Activated T-cell treated with anti-CD3 and anti-CD28 coated beads, Interleukin-2, amount 50 U/mL, for 4 hours (primary cell): ENCODE measurements at regions not wholly inside any gene's neighbourhood (a gene's known extent, or its start where the extent isn't known, plus 50 kb on each side); places are given as distances from the start of the nearest gene placed in this dataset.

ENCODE experiments used
- ATAC-seq, 2 donors: fragments of 200-7000 bp; cut with Tn5 transposase; one replicate each; pipeline ENCODE4 v1.10.0; 2021
- DNase-seq: peaks from one replicate; pipeline ENCODE4 v3.0.0-alpha.2; 2020
- H3K27me3 Mint-ChIP-seq: one replicate; pipeline ENCODE4 v1.8.0; 2021; ENCODE audit warnings: low read depth, mixed read lengths
- H3K36me3 Mint-ChIP-seq: one replicate; pipeline ENCODE4 v1.8.0; 2022; ENCODE audit warnings: mixed read lengths; ENCODE audit not compliant: insufficient read depth
- H3K4me1 Mint-ChIP-seq: one replicate; pipeline ENCODE4 v1.8.0; 2021; ENCODE audit warnings: low read depth, mixed read lengths
- H3K4me3 Mint-ChIP-seq: one replicate; pipeline ENCODE4 v1.8.0; 2021; ENCODE audit warnings: mild to moderate bottlenecking, moderate library complexity, mixed read lengths
- H3K9me3 Mint-ChIP-seq: one replicate; pipeline ENCODE4 v1.8.0; 2021; ENCODE audit warnings: mixed read lengths

DNA sequence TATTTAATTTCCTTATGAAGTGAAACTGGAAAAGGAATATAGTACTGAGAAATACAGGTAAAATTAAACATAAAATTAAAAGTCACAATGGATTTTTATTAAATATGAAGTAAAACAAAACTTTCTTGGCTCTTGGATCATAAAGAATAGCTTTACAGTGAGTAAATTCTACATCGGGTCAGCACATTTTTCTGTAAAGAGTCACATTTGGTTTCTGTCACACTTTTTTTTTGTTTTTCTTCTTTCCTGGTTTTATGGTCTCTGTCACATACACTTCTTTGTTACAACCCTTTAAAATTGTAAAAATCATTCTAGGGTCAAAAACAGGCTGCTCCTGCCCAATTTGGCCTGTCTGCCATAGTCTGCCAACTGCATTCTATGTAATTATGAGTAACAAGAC lies 254.4 kb upstream of the POU3F2 start:
- H3K4me1 Mint-ChIP-seq: no peaks in the 10 kb centered on the region
- H3K27me3 Mint-ChIP-seq: no peaks in the 10 kb centered on the region
- ATAC-seq: no peak
- H3K4me3 Mint-ChIP-seq: no peak overlapping the region
- no peaks in the 10 kb centered on the region for H3K36me3 Mint-ChIP-seq
- no peak for DNase-seq
- no peaks in the 10 kb centered on the region for H3K9me3 Mint-ChIP-seq

DNA sequence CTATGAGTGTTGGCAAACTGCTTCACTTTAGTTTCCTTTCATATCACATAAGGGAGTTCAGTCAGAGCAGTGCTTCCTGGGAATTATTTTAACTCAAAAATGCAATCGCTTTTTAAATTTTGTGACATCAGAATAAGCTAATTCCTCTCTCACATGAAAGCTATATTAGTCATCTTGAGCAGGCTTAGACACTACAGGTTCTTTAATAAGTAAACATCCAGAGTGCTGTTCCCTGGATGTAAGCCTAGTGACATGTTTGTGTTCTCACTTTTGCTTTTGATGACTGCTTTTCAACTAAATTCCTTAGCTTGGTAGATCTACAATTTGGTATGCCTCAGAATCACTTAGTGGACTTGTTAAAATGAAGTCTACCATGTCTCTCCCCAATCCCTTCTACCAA lies 252.7 kb upstream of the POU3F2 start:
- ATAC-seq: no peak
- H3K4me1 Mint-ChIP-seq: no peaks in the 10 kb centered on the region
- DNase-seq: no peak
- no peaks in the 10 kb centered on the region for H3K9me3 Mint-ChIP-seq
- H3K27me3 Mint-ChIP-seq: no peaks in the 10 kb centered on the region
- H3K36me3 Mint-ChIP-seq: no peaks in the 10 kb centered on the region
- no peak overlapping the region for H3K4me3 Mint-ChIP-seq

DNA sequence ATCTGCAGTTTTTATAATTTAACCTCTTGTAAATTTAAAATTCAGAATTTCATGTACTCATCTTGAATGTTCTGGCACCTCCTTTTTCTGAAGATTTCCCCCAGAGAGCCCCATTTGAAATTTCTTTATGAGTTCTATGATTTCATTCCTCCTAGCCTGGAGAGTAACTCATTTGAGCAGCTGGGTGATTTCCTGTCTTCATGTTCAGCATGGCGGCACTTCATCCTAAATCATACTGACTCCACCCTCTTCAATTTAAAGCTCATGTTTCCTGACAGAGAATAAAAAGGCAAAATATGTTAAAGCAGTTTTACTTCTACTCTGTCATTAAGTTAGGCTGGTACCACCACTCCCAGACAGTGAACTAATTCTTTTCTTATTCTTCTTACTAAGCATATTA lies 250.9 kb upstream of the POU3F2 start:
- no peaks in the 10 kb centered on the region for H3K4me1 Mint-ChIP-seq
- DNase-seq (no peak), ATAC-seq (no peak)
- no peak overlapping the region for H3K4me3 Mint-ChIP-seq
- no peaks in the 10 kb centered on the region for H3K9me3 Mint-ChIP-seq
- H3K36me3 Mint-ChIP-seq: no peaks in the 10 kb centered on the region
- no peaks in the 10 kb centered on the region for H3K27me3 Mint-ChIP-seq

GRCh38 chr6:98586163-98586562 lies 248.2 kb upstream of the POU3F2 start:
- Mint-ChIP-seq H3K36me3 (no peaks in the 10 kb centered on the region), H3K4me1 (no peaks in the 10 kb centered on the region), H3K9me3 (no peaks in the 10 kb centered on the region), H3K27me3 (no peaks in the 10 kb centered on the region), H3K4me3 (no peak overlapping the region)
- no peak for DNase-seq
- no peak for ATAC-seq

DNA sequence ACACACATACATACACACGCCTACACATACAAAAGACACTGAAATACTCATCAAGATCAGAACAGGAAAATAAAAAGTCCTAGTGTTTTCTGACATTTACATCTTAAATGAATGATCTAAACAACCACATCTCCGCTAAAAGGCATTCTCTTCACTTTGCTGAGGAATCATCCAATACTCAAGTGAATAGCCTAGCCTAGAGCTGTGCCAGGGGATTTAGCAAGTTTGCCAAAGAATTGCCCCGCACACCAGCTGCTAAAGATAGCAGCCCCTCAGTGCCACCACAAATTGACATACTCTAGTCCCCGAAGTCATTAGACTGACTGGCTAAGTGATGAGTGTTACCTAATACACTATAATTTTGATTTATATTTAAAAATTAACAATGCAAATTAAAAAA lies 246.8 kb upstream of the POU3F2 start:
- no peaks in the 10 kb centered on the region for H3K9me3 Mint-ChIP-seq
- ATAC-seq (no peak), DNase-seq (no peak)
- H3K36me3 Mint-ChIP-seq: no peaks in the 10 kb centered on the region
- H3K27me3 Mint-ChIP-seq: no peaks in the 10 kb centered on the region
- H3K4me3 Mint-ChIP-seq: no peak overlapping the region
- H3K4me1 Mint-ChIP-seq: no peaks in the 10 kb centered on the region

GRCh38 chr6:98589536-98589935 lies 244.8 kb upstream of the POU3F2 start:
- Mint-ChIP-seq H3K36me3 (no peaks in the 10 kb centered on the region), H3K9me3 (no peaks in the 10 kb centered on the region), H3K4me3 (no peak overlapping the region), H3K4me1 (no peaks in the 10 kb centered on the region), H3K27me3 (no peaks in the 10 kb centered on the region)
- ATAC-seq (no peak), DNase-seq (no peak)

- ATAC-seq (no peak), DNase-seq (no peak)
- no peaks in the 10 kb centered on the region for H3K4me1 Mint-ChIP-seq
- no peaks in the 10 kb centered on the region for H3K27me3 Mint-ChIP-seq
- H3K9me3 Mint-ChIP-seq: no peaks in the 10 kb centered on the region
- H3K36me3 Mint-ChIP-seq: no peaks in the 10 kb centered on the region
- H3K4me3 Mint-ChIP-seq: no peak overlapping the region
Observed at GRCh38 chr6:98590136-98590681, 244.2 kb upstream of the POU3F2 start.

DNA sequence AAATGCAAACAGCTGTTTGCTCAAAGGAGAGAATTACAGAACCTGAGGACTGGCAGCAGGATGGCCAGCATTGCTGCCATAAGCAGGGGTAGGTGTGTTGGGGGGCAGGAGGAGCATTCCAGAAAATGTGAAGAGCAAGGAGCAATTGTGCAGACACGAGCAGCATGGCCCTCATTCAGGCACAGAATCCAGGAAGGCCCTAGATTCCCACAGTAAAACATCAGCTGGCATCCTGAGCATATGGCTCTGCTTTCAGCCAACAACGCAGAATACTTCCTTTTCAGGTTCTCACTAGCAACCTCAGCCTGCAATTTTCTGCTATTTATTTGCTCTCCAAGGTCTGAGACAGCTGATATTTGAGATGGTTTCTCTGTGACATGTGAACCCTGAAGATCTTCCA lies 243.4 kb upstream of the POU3F2 start:
- H3K36me3 Mint-ChIP-seq: no peaks in the 10 kb centered on the region

DNA sequence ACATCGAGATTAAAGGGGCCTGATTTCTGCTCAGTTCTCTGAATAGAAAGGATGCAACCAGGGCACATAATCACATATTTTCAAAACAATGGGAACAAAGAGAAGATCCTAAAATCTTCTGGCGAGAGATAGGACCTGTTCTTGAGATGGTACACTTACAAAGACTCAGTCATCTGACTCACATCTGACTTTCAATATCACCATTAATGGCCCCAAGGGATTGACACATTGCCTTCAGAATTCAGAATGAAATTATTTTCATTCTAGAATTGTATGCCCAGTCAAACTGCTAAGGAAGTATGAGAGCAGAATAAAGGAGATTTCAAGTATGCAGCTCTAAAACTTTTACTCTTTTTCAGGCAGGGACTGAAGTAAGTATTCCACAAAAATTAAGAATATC lies 240.7 kb upstream of the POU3F2 start:
- DNase-seq (no peak), ATAC-seq (no peak)
- Mint-ChIP-seq H3K4me3 (no peak overlapping the region), H3K9me3 (no peaks in the 10 kb centered on the region), H3K36me3 (no peaks in the 10 kb centered on the region), H3K27me3 (no peaks in the 10 kb centered on the region), H3K4me1 (no peaks in the 10 kb centered on the region)

More for the DNA sequence above, 243.4 kb upstream of the POU3F2 start:
- H3K9me3 Mint-ChIP-seq: no peaks in the 10 kb centered on the region
- H3K4me1 Mint-ChIP-seq: no peaks in the 10 kb centered on the region
- DNase-seq: no peak
- no peak overlapping the region for H3K4me3 Mint-ChIP-seq
- no peaks in the 10 kb centered on the region for H3K27me3 Mint-ChIP-seq
- ATAC-seq: no peak

DNA sequence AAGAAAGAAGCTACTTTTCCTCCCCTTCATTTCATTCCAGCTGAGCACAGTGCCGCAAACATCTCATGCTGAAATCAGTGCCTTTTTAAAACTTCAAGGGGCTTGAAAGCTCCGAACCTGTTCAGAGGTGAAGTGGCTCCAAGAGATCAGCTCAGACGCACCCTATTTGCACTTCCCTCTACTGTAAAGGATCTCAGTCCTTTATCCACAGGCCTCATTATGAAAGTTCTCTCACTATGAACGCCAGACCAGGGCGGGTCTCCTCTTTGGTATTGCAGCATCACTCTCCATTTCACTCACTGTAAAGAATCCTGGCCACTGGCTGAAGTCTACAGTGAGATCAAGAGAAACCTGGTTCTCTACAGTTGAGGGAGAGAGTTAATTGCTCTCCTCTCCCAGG lies 232.7 kb upstream of the POU3F2 start:
- Mint-ChIP-seq H3K9me3 (no peaks in the 10 kb centered on the region), H3K4me3 (no peak overlapping the region), H3K36me3 (no peaks in the 10 kb centered on the region), H3K27me3 (no peaks in the 10 kb centered on the region), H3K4me1 (no peaks in the 10 kb centered on the region)
- no peak for DNase-seq
- no peak for ATAC-seq

- no peak for DNase-seq
- Mint-ChIP-seq H3K9me3 (no peaks in the 10 kb centered on the region), H3K4me1 (no peaks in the 10 kb centered on the region), H3K4me3 (no peak overlapping the region), H3K27me3 (no peaks in the 10 kb centered on the region), H3K36me3 (no peaks in the 10 kb centered on the region)
- no peak for ATAC-seq
Observed at GRCh38 chr6:98605705-98606104, 228.7 kb upstream of the POU3F2 start.

DNA sequence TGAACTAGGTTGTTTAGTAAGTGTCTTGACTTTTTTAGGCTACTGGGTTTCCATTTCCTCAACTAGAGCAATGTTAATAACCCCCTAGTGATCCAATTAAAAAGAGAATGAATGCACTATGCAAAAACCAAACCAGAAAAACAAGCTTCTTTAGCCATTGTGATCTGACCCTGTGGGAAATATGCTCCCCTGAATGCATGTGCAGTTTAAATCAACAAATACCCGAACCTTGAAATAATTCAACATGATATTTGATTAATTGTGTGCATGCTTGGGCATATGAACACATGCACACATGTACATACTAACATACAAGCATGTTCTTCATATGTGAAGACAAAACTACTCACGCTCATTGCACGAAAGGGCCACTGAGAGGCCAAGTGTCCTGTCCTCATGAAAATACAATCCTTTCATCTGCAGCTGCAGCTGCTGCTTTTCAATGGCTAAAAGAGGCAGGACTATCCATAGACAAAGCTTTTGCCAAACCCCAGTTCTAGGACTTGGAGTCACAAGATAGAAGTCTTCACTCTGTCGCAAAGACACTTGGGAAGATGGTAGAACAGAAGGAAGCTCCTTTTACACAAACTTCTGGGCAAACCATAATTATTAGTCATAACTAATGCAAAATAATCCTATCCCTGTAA lies 207.1 kb upstream of the POU3F2 start:
- H3K4me1 Mint-ChIP-seq: no peaks in the 10 kb centered on the region

GRCh38 chr6:98633886-98634285 lies 200.5 kb upstream of the POU3F2 start:
- H3K9me3 Mint-ChIP-seq: no peaks in the 10 kb centered on the region
- DNase-seq: no peak
- H3K36me3 Mint-ChIP-seq: no peaks in the 10 kb centered on the region
- H3K27me3 Mint-ChIP-seq: no peaks in the 10 kb centered on the region
- no peak overlapping the region for H3K4me3 Mint-ChIP-seq
- ATAC-seq: no peak
- no peaks in the 10 kb centered on the region for H3K4me1 Mint-ChIP-seq

More for the DNA sequence above, 207.1 kb upstream of the POU3F2 start:
- DNase-seq (no peak), ATAC-seq (no peak)
- Mint-ChIP-seq H3K9me3 (peaks cover 4% of the 10 kb centered on the region), H3K36me3 (no peaks in the 10 kb centered on the region), H3K4me3 (no peak overlapping the region), H3K27me3 (no peaks in the 10 kb centered on the region)

DNA sequence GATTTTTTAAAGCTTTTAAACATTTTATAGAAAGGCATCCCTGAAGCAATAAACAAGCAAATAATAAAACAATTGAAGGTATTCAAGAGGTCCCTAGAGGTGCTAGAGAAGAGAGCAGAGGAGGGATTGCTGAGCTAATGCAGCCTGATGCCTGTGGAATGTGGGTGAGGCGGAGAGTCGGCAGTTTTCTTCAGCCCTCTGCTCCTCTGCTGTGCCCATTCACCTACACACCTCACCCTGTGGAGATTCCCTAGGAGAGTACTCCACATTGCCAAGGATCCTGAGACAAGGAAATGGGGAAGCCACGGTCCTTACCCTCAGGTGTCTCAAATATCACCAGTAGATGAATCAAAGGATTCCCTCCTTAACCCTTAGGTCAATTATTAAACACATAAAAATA lies 199.8 kb upstream of the POU3F2 start:
- H3K4me3 Mint-ChIP-seq: no peak overlapping the region
- no peaks in the 10 kb centered on the region for H3K36me3 Mint-ChIP-seq
- H3K27me3 Mint-ChIP-seq: no peaks in the 10 kb centered on the region
- ATAC-seq (no peak), DNase-seq (no peak)
- H3K4me1 Mint-ChIP-seq: no peaks in the 10 kb centered on the region
- no peaks in the 10 kb centered on the region for H3K9me3 Mint-ChIP-seq

DNA sequence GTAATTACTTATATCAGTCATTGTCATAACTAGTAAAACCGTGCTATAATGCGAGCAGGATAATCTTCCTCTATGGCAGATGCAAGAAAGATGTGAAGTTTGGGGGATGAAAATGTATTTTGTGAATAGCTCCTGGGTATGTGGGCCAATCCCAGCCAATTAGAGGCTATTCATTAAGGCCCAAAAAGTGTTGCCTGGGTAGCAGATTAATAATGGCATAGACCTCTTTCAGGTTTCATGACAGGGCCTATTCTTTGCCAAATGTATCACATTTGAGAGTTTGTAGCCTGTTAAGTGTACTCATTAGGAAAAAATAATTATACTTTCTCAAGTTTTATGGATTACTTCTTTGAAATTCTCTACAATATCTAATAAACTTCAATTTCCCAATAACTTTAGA lies 199.2 kb upstream of the POU3F2 start:
- no peak for ATAC-seq
- Mint-ChIP-seq H3K36me3 (no peaks in the 10 kb centered on the region), H3K27me3 (no peaks in the 10 kb centered on the region), H3K4me3 (no peak overlapping the region), H3K4me1 (no peaks in the 10 kb centered on the region), H3K9me3 (no peaks in the 10 kb centered on the region)
- no peak for DNase-seq

GRCh38 chr6:98636941-98637340 lies 197.4 kb upstream of the POU3F2 start:
- H3K27me3 Mint-ChIP-seq: no peaks in the 10 kb centered on the region
- H3K9me3 Mint-ChIP-seq: no peaks in the 10 kb centered on the region
- DNase-seq (no peak), ATAC-seq (no peak)
- no peaks in the 10 kb centered on the region for H3K36me3 Mint-ChIP-seq
- no peak overlapping the region for H3K4me3 Mint-ChIP-seq
- no peaks in the 10 kb centered on the region for H3K4me1 Mint-ChIP-seq
